Erythroblast (primary cell): ENCODE measurements at regions not wholly inside any gene's neighbourhood (a gene's known extent, or its start where the extent isn't known, plus 50 kb on each side); places are given as distances from the start of the nearest gene placed in this dataset.

Source experiments
- GATA1 ChIP-seq: IDR thresholded peaks from 2 replicates; pipeline ENCODE4 v1.6.1; 2011; ENCODE audit warnings: low read depth, mild to moderate bottlenecking, control low read depth, low read length, moderate library complexity
- POLR2A ChIP-seq: IDR thresholded peaks from 2 replicates; pipeline ENCODE4 v1.6.1; 2011; ENCODE audit warnings: mild to moderate bottlenecking, low read length

DNA sequence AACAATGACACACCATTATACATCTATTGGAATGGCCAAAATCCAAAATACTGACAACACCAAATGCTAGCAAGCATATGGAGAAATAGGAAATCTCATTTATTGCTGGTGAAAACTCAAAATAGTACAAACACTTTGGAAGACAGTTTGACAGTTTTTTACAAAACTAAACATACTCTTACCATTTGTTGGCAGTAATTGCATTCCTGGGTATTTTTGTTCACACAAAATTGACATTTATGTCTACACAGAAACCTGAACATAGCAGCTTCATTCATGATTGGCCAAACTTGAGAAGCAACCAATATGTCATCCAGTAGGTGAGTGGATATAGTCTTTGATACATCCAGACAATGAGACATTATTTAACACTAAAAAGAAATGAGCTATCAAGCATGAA lies 489.9 kb downstream of the PLOD2 start:
- TF ChIP-seq POLR2A (no peak), GATA1 (no peak)
